ENCODE measurements at regions not wholly inside any gene's neighbourhood (a gene's known extent, or its start where the extent isn't known, plus 50 kb on each side); places are given as distances from the start of the nearest gene placed in this dataset.

GRCh38 chr13:28550721-28551497 lies 56.0 kb upstream of the FLT1 start:
- TF ChIP-seq CTCF (IDR thresholded peaks at IDR 0.05) (no peak), POLR2A (IDR thresholded peaks at IDR 0.05) (no peak)

Data from upper lobe of left lung (tissue), 4 donors.